Upper lobe of right lung (tissue), 1 donor: ENCODE measurements at regions not wholly inside any gene's neighbourhood (a gene's known extent, or its start where the extent isn't known, plus 50 kb on each side); places are given as distances from the start of the nearest gene placed in this dataset.

ENCODE experiments used
- ATAC-seq: fragments of 200-7000 bp; cut with Tn5 transposase; one replicate; pipeline ENCODE4 v1.9.1; 2020; ENCODE audit warnings: mild to moderate bottlenecking, moderate library complexity
- DNase-seq: peaks from one replicate; pipeline ENCODE4 v3.0.0-alpha.2; 2020
- H3K27ac ChIP-seq: fragments of 200-600 bp; one replicate; pipeline ENCODE4 v1.8.0; 2022
- H3K27me3 ChIP-seq: fragments of 200-600 bp; one replicate; pipeline ENCODE4 v1.8.0; 2022; ENCODE audit warnings: mild to moderate bottlenecking
- H3K36me3 ChIP-seq: fragments of 200-600 bp; one replicate; pipeline ENCODE4 v1.8.0; 2022
- H3K4me1 ChIP-seq: fragments of 200-600 bp; one replicate; pipeline ENCODE4 v1.8.0; 2022
- H3K4me3 ChIP-seq: fragments of 200-600 bp; one replicate; pipeline ENCODE4 v1.8.0; 2022; ENCODE audit warnings: mild to moderate bottlenecking
- H3K9me3 ChIP-seq: fragments of 200-600 bp; one replicate; pipeline ENCODE4 v1.8.0; 2022
- intact Hi-C: fragments of 100-400 bp; cut with DNase I; formaldehyde crosslinking; loops from one replicate; pipeline ENCODE4 v1.11.0; 2022
- TF ChIP-seq, protein P1 (sequence below): fragments of 200-600 bp; IDR thresholded peaks from one replicate; pipeline ENCODE4 v1.8.0; 2022; ENCODE audit warnings: antibody characterized with exemption
- donor health status: DM: no; HTN: yes; CAD: no; lungs with severe emphysema.

DNA sequence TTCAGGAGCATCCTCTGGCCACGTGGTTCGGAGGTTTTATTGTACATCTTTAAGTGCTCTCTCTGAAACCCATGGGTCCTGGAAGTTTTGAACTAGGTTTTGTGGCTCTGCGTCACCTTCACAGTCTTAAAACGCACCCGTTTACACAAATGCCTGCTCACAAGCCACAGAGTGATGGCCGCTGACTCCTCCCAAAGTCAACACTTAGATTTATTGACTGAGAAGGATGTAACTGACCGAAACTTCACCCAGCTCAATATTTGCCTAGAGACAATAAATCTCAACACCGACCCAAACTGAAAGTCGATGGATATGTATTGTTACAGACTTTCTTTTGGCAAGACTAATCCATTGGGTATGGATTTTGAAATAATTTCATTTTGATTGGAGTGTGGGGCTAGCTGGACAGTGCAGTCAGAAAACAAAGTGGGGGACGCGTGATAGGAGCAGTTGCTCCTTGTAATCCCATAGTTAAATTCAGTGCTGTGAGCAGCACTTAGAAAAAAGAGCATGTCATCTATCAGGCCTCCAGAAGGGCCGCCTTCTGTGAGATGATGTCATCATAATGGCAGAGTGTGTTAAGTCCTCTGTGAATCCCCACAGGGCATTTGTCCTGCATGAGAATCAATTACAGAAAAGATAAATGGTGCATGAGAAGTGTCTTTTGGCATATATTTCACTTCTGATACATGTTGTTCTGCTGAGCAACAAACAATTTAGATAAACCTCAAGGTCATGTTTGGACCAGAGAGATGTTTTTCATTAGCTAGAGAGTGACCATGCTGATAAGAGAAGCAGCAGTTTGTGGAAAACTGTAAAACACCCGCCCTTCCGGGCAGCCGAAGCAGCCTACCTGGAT is 183.7 kb downstream of the INO80D start:
- TF ChIP-seq, protein P1, sequence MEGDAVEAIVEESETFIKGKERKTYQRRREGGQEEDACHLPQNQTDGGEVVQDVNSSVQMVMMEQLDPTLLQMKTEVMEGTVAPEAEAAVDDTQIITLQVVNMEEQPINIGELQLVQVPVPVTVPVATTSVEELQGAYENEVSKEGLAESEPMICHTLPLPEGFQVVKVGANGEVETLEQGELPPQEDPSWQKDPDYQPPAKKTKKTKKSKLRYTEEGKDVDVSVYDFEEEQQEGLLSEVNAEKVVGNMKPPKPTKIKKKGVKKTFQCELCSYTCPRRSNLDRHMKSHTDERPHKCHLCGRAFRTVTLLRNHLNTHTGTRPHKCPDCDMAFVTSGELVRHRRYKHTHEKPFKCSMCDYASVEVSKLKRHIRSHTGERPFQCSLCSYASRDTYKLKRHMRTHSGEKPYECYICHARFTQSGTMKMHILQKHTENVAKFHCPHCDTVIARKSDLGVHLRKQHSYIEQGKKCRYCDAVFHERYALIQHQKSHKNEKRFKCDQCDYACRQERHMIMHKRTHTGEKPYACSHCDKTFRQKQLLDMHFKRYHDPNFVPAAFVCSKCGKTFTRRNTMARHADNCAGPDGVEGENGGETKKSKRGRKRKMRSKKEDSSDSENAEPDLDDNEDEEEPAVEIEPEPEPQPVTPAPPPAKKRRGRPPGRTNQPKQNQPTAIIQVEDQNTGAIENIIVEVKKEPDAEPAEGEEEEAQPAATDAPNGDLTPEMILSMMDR = no peak
- H3K4me1 ChIP-seq = no peaks in the 10 kb centered on the region
- ATAC-seq (no peak), DNase-seq (no peak)
- no peak overlapping the region for H3K4me3 ChIP-seq
- H3K27me3 ChIP-seq = no peaks in the 10 kb centered on the region
- H3K36me3 ChIP-seq = no peaks in the 10 kb centered on the region
- intact Hi-C loops = no loop called here
- no peak overlapping the region for H3K27ac ChIP-seq
- no peaks in the 10 kb centered on the region for H3K9me3 ChIP-seq

- ATAC-seq = no peak
- TF ChIP-seq, protein P1 = no peak
- no peak overlapping the region for H3K27ac ChIP-seq
- no peaks in the 10 kb centered on the region for H3K36me3 ChIP-seq
- intact Hi-C loops = no loop called here
- H3K9me3 ChIP-seq = no peaks in the 10 kb centered on the region
- H3K4me1 ChIP-seq = no peaks in the 10 kb centered on the region
- no peak overlapping the region for H3K4me3 ChIP-seq
- no peaks in the 10 kb centered on the region for H3K27me3 ChIP-seq
- DNase-seq = no peak
Observed at GRCh38 chr2:205901491-205901890, 184.5 kb downstream of the INO80D start.

DNA sequence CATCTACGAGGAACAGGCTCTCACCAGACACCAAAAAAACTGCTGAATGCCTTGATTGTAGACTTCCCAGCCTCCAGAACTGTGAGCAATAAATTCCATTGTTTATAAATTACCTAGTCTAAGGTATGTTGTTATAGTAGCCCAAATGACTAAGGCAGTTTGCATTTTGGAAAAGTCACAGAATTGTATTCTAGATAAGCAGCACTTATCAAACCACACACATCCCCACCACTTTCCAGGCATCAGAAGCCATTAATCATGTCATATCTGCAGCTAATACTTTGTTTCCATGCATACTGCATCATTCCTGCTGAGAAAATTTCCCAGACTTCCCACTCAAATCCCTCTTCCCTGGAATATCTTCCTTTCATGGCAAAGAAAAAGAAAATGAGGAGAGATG is 187.2 kb downstream of the INO80D start:
- Histone ChIP-seq H3K27me3 (no peaks in the 10 kb centered on the region), H3K36me3 (no peaks in the 10 kb centered on the region), H3K4me1 (no peaks in the 10 kb centered on the region), H3K27ac (no peak overlapping the region), H3K9me3 (no peaks in the 10 kb centered on the region), H3K4me3 (no peak overlapping the region)
- intact Hi-C loops = no loop called here
- ATAC-seq (no peak), DNase-seq (no peak)
- TF ChIP-seq, protein P1 = no peak

DNA sequence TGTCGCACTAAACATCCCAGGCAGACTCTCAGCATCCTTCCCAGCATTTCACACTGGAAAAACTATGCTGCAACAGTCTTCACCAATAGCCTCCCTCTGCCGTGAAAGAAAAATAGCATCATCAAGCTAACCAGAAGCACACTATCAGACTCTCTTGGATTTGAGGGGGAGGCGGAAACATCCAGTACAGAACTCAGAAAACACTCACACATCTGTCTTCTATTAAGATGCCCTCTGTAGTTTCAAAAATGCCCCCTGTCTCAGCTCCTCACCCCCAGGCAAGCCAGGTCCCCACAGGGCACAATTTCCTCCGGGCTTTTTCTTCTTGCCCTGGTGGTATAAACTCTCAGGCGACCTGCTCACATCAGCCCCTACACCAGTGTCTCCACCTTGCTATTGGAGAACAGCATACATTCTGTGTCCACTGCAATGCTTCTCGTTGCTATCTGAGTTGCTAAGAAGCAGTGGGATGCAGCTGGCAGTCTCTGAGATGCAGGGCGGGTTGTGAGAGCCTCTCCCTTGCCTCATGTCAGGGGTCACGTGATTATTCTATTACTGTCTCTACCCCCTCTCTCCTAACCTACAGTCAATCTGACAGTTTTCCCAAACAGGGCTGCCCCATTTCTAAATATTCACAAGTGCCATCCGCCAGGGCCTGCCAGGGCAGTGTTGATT is 189.9 kb downstream of the INO80D start:
- TF ChIP-seq, protein P1 = no peak
- H3K4me3 ChIP-seq = no peak overlapping the region
- H3K9me3 ChIP-seq = no peaks in the 10 kb centered on the region
- ATAC-seq = peak; percentile 9
- intact Hi-C loops = no loop called here
- DNase-seq = no peak
- no peaks in the 10 kb centered on the region for H3K4me1 ChIP-seq
- no peaks in the 10 kb centered on the region for H3K27me3 ChIP-seq
- no peaks in the 10 kb centered on the region for H3K36me3 ChIP-seq
- no peak overlapping the region for H3K27ac ChIP-seq

DNA sequence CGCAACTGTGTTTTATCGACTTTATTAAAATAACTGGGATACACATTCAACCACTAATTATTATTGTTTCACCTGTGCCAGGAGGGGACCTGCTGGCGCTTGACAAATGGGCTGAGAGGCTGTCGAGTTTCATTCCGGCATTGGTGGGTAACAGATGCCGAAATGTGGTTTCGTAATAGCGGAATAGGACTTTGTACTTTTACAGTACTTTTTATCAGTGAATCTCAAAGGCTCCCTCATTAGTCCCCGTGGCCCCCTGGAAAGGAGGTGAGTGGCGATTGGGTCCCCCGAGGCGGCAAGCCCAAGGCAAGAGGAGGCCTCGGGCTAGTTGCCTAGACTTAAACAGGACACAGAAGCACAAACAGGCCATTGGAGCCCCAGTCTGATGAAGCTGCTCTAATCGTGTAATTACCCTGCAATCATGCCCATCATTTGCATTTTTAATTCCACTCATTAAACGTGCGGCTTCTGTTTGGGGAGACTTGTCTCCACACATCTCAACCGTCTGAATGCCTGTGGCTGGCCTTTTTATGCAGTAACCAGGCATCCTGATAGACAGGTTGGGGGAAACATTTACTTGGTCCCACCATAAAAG is 193.2 kb downstream of the INO80D start:
- Histone ChIP-seq H3K27me3 (no peaks in the 10 kb centered on the region), H3K4me3 (no peak overlapping the region), H3K27ac (no peak overlapping the region), H3K36me3 (no peaks in the 10 kb centered on the region), H3K4me1 (no peaks in the 10 kb centered on the region), H3K9me3 (no peaks in the 10 kb centered on the region)
- TF ChIP-seq, protein P1 = no peak
- ATAC-seq (no peak), DNase-seq (no peak)
- intact Hi-C loops = no loop called here
